Panc1 (cell line): ENCODE measurements at regions not wholly inside any gene's neighbourhood (a gene's known extent, or its start where the extent isn't known, plus 50 kb on each side); places are given as distances from the start of the nearest gene placed in this dataset.
"Not testable (repeated sequence)": the region's sequence is repeated elsewhere in the genome, so short reads cannot be mapped to it uniquely, and the experiment has no call there.

ENCODE experiments used
- CTCF ChIP-seq: fragments of 450-650 bp; IDR thresholded peaks from 2 replicates; pipeline ENCODE4 v1.5.1; 2017; ENCODE audit warnings: mild to moderate bottlenecking
- POLR2AphosphoS5 ChIP-seq: IDR thresholded peaks from 2 replicates; pipeline ENCODE4 v1.6.1; 2012; ENCODE audit warnings: mild to moderate bottlenecking, low read depth, low read length, moderate library complexity
- REST ChIP-seq, 2 experiments: IDR thresholded peaks; 2 replicates each; pipeline ENCODE4 v1.6.1; 2011 to 2012; ENCODE audit warnings: low read depth in 2 of 2, control low read depth in 1 of 2, low read length in 1 of 2, mild to moderate bottlenecking in 1 of 2, moderate library complexity in 1 of 2; ENCODE audit not compliant: insufficient read depth in 1 of 2

GRCh38 chr14:89687129-89687528, 267.4 kb downstream of the EFCAB11 start:
- TF ChIP-seq CTCF; REST (IDR thresholded peaks at IDR 0.05; ENCODE audit: insufficient read depth in 1 of 2, low read depth in 2 of 2, low read length in 1 of 2); POLR2AphosphoS5: not testable (repeated sequence)
